T-helper 1 cell treated with Interleukin-12 subunit alpha and Interleukin-12 subunit beta and Interleukin-4 antibody, amounts not matched to agents 30 ng/mL and 1 ng/mL, for 36 hours (primary cell): ENCODE measurements at regions not wholly inside any gene's neighbourhood (a gene's known extent, or its start where the extent isn't known, plus 50 kb on each side); places are given as distances from the start of the nearest gene placed in this dataset.
"Not testable (repeated sequence)": the region's sequence is repeated elsewhere in the genome, so short reads cannot be mapped to it uniquely, and the experiment has no call there.

Experiments
- intact Hi-C: fragments of 100-400 bp; cut with micrococcal nuclease; formaldehyde crosslinking; loops from one replicate; pipeline ENCODE4 v1.15.1; 2024

DNA sequence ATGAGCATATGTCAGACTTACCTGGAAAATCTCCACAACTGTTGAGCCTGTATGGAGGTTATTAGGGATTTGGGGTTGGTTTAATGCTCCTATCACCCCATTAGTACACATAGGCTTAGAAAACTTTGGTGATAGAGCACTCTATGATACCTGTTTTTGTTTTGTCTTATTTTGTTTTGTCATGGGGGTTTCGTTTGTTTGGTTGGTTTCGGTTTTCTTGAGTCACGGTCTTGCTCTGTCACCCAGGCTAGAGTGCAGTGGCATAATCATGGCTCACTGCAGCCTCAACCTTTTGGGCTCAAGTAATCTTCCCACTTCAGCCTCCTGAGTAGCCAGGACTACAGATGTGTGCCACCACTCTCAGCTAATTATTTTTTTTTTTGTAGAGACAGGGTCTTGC lies 70.0 kb downstream of the MZT1 start:
- intact Hi-C loops: no loop called here

GRCh38 chr13:72656357-72656756 lies 71.1 kb downstream of the MZT1 start:
- intact Hi-C loops: no loop called here

DNA sequence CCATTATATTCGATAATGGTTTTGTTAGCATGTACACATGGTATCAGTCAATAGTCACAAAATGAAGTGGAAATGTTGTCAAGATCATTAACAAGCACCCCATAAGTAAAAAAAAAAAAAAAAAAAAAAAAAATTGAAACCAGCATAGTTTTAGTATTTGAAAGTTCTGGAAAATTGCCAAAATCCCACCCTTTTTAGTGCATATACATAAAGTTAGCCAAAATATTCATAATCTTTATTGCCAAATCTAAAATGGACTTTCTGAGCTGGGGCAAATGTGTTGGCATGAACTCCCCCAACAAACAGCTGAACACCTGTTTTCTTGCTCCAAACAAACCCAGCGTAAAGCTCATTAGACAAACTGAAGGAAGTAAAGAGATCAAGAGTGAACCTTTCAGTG lies 73.9 kb downstream of the MZT1 start:
- intact Hi-C loops: no loop called here

DNA sequence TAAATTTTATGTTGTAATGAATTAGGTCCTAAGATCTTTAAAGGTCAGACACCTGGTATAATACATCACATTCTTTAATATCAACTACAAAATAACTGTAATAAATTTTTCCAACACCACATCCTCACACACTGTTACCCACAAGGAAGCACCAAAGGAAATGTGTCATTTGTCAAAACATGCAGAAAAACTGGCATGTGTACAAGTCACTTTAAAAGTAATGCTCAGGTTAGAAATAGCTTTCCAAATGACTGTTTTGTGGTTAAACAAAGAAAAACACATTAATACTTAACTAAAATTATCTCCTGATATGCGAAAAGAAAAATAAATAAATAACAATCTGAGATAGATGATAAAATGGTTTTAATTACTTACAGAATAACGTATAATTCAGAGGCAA lies 74.7 kb downstream of the MZT1 start:
- intact Hi-C loops: no loop called here

- intact Hi-C loops: no loop called here
Observed at GRCh38 chr13:72651144-72651543, 76.3 kb downstream of the MZT1 start.

DNA sequence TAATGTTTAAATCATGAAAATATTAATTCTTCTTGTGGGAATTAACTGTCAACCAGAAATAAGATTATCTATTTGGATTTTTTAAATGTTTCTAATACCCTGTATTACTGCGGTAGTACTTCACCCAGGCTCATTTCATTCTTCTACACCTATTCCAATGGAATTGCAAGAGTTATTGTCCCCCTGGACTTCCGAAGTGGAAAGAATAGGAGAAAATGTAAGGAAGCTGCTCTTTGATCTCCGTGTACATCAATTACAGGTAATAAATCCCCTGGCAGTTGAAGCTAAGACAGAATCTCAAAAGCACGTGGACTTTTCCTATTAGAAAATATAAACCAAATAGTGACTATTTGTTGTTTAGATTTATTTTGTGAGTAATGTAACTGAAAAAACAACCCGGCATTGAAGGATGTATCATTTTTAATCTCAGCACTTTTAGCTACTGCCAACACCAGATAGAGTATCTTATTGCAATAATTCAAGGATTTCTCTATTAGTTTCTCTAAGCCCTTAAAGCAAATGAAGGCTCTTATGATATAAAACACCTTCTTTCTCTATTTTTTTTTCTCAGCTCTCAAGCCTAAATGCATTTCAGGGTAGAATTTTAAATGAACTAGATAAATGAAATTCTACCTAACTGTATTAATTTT lies 77.3 kb downstream of the MZT1 start:
- intact Hi-C loops: no loop called here

GRCh38 chr13:72648513-72649065 lies 78.8 kb downstream of the MZT1 start:
- intact Hi-C loops: no loop called here

- intact Hi-C loops: no loop called here
Observed at GRCh38 chr13:72647422-72647821, 80.0 kb downstream of the MZT1 start.

- intact Hi-C loops: no loop called here
Observed at GRCh38 chr13:72645521-72645920, 81.9 kb downstream of the MZT1 start.

GRCh38 chr13:72643311-72643989 lies 84.0 kb downstream of the MZT1 start:
- intact Hi-C loops: loop anchor here (1.0 to 5.0 kb wide), 3 partner anchors 54 to 1065 kb away; no protein-coding TSS in a partner anchor

DNA sequence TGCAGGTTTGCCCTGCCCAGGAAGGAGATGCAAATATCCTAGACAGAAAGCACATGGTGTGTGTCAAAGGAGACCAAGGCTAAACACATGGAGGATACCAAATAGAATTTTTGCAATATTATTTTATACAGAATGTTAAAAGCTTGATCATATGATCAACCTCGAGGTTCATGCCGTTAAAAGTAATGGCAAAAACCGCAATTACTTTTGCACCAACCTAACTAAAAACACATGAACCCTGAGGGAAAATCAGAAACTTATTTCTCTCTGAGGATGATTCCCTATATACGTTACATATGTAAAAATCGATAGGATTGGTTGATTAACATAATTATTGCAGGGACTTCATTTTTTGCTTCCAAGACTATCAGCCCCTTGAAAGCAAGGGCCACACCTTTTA lies 88.1 kb downstream of the MZT1 start:
- intact Hi-C loops: no loop called here

- intact Hi-C loops: no loop called here
Observed at GRCh38 chr13:72638059-72638815, 89.2 kb downstream of the MZT1 start.

GRCh38 chr13:72637561-72637960 lies 89.9 kb downstream of the MZT1 start:
- intact Hi-C loops: no loop called here

GRCh38 chr13:72634859-72635258 lies 92.6 kb downstream of the MZT1 start:
- intact Hi-C loops: no loop called here

- intact Hi-C loops: no loop called here
Observed at GRCh38 chr13:72622546-72622945, 104.9 kb downstream of the MZT1 start.

DNA sequence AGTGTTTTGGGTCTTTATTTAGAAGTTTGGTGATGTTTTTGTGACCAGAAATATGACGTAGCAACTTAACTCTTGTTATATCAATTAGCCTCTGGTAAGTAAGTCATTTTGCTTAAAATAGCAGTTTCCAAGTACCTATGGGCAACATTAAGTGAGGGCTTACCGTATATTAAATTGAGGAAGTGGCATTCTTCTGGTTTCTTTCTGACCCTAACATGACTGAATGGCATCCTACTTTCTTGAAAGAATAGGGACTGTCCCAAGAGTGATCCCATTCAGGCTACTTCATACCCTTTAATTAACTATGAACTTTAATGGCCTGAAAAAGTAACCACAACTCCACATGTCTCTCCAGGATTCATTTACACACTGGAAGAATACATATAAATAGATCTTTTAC lies 106.6 kb downstream of the MZT1 start:
- intact Hi-C loops: no loop called here

DNA sequence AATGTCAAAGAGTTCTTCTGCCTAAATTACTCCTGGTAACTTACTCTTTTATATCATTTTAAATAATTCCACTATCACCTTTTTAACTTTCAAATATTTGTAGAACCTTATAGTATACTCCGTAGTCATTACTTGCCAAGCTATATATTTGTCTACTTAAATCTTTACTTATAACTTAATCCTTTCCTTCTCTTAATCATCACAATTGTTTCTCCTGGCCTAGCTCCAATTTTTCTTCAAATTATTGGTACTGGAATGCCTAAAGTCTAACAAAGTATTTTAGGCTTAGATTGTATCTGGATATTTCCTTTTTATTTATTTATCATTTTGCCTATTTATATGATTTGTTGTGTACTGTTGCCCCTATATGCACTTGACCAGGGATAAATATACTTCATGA lies 109.5 kb downstream of the MZT1 start:
- intact Hi-C loops: no loop called here

DNA sequence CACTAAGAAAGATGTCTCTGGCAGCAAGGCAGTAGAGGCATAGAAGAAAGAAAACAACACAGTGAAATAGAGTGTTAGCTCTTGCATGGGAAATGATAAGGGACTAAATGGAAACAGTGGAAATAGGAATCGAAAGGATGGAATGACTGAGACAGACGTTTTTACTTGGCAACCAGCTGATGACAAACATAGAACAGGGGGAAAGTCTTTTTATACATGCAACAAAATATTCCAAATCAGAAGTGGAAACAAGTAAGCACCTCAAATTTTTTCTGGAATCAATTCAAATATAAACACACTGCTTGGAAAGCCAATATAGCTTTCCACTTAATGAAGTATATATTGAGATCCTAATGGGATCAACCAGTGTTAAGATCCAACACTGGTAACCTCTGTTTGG lies 110.2 kb downstream of the MZT1 start:
- intact Hi-C loops: no loop called here

DNA sequence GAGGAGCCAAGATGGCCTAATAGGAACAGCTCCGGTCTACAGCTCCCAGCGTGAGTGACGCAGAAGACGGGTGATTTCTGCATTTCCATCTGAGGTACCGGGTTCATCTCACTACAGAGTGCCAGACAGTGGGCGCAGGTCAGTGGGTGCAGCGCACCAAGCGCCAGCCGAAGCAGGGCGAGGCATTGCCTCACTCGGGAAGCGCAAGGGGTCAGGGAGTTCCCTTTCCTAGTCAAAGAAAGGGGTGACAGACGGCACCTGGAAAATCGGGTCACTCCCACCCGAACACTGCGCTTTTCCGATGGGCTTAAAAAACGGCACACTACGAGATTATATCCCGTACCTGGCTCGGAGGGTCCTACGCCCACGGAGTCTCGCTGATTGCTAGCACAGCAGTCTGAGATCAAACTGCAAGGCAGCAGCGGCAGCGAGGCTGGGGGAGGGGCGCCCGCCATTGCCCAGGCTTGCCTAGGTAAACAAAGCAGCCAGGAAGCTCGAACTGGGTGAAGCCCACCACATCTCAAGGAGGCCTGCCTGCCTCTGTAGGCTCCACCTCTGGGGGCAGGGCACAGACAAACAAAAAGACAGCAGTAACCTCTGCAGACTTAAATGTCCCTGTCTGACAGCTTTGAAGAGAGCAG lies 117.1 kb downstream of the MZT1 start:
- intact Hi-C loops: not testable (repeated sequence)

DNA sequence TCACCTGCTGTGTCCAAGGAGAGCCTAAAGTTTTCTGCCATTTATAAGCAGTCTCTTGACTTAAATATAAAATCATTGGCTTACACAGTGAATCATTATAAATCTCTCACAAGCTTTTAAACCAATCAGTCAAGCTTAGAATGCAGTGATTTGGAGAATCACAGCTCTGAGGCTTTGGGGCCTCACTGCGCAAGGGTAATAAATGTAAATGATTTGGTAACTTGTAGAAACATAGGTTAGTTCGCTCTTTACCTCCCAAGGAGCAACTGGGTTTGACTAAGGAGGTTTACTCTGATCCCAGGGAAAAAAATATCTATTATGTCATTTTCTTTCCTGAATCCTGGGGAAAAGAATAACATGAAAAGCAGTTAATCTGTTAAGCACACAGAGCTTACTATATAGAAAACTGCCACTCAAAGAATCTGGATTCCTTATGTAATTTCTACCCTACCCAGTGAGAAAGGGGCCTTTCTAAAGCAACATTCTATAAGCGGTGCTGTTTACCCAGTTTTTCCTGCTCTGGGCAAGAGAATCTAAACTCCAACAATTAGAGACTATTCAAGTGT lies 128.2 kb downstream of the MZT1 start:
- intact Hi-C loops: no loop called here

DNA sequence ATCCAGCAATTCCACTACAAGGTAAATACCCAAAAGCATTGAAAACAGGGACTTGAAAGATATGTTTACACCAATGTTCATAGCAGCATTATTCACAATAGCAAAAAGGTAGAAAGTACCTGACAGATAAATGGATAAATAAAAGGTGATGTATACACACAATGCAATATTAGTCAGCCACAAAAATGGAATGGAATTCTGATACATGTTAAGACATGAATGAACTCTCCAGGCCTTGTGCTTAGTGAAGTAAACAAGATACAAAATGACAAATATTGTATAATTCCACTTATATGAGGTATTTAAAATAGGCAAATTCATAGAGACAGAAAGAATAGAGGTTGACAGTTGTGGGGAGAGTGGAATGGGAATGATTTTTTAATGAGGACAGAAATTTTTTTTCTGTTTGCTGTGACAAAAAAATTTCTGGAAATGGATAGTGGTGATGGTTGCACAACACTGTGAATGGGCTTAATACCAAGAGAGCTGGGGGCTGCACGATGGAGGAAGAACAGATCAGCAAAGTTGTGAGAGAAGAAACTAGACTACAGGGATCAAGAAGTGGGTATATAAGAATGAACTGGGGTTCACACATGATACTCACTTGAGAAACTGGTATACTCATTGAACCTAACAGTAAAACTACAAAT lies 137.2 kb downstream of the MZT1 start:
- intact Hi-C loops: no loop called here
